Activated CD4-positive, alpha-beta T cell treated with anti-CD3 and anti-CD28 coated beads, Interleukin-10, Interleukin-2, amounts not matched to agents 100 ng/mL and 50 ng/mL, durations not matched to agents 16 hours and 8 hours (primary cell): ENCODE measurements at regions not wholly inside any gene's neighbourhood (a gene's known extent, or its start where the extent isn't known, plus 50 kb on each side); places are given as distances from the start of the nearest gene placed in this dataset.
"Not testable (repeated sequence)": the region's sequence is repeated elsewhere in the genome, so short reads cannot be mapped to it uniquely, and the experiment has no call there.

Source experiments
- DNase-seq: peaks from one replicate; pipeline ENCODE4 v3.0.0-alpha.2; 2020

DNA sequence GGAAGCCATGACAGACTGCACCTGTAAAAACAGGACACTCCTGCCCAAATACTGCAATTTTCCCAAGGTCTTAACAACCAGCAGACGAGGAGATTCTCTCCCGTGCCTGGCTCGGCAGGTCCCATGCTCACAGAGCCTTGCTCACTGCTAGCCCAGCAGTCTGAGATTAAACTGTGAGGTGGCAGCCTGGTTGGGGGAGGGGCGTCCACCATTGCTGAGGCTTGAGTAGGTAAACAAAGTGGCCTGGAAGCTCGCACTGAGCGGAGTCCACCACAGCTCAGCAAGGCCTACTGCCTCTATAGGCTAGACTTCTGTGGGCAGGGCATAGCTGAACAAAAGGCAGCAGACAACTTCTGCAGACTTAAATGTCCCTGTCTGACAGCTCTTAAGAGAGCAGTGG is 80.3 kb downstream of the ANXA5 start:
- DNase-seq = not testable (repeated sequence)

DNA sequence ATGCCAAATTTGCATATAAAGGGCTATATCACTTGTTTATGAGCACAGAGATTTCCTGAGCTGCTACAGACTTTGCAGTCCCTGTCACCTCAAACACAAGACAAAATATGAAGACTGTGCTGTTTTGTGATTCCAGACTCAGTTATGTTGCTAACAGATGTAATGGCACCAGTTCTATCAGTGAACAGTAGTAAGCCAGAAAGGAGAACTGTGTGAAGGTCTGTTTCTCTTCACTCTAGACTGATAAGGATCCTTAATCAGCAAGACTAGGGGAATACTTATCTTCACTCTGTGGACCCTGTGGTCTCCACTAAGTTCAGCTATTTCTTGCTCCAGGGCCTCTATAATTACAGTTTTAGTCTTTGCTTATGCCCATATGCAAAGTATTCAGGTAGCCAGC is 82.7 kb downstream of the ANXA5 start:
- DNase-seq = no peak

DNA sequence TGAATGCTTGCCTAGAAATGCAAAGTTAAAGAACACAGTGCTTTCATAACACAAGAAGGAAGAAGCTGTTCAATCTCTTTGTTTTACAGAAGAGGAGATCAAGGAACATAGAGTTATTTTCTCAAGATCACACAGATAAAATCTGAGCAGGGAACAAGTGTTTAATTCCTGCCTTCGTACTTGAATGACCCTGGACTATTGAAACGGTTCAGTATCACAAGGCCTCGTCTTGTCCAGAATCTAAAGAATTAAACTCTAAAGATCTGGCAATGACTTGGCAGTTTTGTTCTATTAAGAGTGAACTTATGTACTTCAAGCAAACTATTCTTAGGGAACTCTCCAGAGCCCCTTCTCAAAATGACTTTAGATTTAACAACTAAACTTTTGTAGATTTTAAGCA is 97.7 kb downstream of the ANXA5 start:
- DNase-seq = no peak

DNA sequence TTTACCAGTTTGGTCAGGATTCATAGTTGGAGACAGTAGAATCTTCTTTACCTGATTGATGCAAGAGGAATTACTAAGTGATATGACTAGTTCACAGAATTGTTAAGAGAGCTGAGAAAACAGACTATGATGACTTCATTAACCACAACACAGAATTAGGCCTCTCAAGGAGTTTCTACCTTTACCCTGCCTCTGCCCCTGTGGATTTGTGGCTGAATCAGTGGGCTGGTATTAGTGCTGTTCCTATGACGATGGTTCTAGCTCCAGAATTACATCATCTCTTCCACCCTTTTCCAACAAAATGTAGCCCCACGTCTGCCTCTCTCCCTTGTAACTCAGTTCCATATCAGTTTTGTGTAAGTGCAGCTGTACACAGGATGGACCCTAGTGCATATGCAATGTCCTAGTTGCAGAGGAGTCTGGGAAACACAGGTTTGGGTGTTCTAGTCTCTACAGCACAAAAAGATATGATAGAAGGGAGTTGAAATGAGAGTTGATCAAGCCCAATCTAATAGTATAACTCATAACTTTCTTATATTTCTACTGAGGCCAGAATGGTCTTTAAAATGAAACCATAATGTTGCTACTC is 99.3 kb downstream of the ANXA5 start:
- peak; percentile 53 for DNase-seq

DNA sequence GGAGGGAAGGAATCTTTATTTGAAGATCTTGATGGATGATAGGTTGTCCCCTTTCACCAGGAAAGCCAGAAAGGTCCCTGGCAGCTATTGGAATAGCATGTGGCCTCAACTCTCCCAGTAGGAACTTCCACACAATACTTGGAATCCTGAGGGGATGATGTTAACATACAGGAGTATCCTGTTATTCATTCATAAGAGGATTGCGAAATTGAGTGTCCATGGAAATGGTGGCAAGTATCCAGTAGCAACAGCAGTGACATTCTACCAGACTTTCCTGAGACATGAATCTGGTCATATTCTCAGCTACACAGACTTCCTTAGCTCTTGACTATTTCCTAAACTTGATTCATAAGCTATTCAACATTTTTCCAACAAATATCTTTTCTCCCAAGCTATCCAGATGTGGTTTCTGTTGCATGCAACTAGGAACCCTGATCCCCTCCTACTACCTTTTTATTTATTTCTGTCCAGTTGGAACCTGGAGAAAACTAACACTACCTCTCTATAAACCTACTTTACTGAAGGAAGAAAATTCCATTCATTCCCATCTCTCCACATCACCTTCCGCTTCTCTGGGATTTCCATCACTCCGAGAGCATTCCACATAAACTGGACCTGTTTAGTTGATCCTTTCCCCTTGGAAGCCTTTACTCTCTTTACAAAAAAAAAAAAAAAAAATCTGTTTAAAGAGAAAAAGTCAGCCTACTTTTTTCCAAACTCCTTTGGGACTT is 101.8 kb downstream of the ANXA5 start:
- DNase-seq = no peak

DNA sequence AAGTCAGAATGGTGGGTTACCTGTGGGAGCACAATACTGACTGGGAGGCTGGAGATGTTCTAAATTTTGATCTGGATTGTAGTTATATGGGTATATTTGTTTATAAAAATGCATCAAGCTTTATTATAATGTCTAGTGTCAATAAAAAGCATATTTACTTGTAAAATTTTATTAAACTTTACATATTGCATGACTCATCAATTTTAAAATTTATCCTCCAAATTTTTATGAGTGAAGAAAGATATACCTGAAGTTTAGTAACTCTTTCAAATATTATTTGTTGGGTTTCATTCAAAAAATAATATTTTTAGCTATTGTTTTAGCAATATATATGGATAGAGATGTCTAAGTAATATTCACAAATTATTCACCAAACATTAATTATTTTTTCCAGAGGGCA is 103.0 kb downstream of the ANXA5 start:
- no peak for DNase-seq

DNA sequence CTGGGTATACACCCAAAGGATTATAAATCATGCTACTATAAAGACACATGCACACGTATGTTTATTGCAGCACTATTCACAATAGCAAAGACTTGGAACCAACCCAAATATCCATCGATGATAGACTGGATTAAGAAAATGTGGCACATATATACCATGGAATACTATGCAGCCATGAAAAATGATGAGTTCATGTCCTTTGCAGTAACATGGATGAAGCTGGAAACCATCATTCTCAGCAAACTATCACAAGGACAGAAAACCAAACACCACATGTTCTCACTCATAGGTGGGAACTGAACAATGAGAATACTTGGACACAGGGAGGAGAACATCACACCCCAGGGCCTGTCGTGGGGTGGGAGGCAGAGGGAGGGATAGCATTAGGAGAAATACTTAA is 104.5 kb downstream of the ANXA5 start:
- DNase-seq = not testable (repeated sequence)

DNA sequence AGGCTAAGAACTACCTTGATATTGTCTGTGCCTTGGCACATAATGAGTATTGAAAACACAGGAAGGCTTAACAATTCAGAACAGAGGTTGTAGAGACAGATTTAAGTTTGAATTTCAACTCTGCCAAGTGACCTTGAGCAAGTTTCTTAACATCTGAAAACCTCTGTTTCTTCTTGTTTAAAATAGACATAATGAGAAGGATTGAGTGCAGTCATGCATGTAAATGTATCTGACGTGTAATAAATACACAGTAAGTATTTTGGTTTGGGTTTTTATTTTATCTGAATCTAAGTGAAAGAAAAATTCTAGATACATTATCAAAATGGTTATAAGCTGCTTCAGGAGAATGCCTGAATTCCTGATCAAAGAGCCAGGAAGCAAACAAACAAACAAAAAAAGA is 111.9 kb downstream of the ANXA5 start:
- DNase-seq = no peak

DNA sequence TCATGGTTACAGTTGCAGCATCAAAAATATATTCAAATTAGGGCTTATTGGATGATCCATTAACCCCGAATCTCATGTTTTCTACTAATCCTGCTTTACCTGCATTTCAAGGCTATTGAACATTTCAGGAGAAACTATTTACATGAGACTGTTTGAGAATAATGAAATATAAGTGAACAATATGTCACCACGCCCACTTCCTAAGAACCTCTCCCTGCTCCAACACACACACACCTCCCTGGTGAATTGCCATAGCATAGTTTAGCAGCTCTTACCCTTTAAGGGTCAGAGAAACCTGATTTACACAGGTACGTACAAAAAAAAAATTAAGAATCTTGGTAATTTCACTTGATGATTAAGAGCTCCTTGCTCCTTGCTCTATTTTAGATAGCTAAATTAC is 113.4 kb downstream of the ANXA5 start:
- no peak for DNase-seq

DNA sequence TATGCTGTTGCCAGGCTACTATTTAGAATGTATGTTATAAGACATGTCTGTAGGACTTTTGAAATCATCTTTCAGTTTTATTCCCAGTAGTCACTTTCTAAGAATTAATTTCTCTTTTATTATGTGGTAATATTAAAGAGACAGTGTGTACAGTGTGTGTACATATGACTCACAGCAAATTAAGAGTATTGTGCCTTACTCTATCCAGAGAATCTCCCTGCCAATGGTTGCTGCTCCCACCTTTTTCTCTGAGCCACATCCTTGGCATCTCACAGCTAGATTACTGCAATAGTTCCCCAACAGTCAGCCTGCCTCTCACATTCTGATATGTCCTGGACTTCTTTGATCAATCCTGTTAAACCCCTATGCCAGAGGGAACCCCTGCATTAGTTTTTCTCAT is 114.5 kb downstream of the ANXA5 start:
- DNase-seq = no peak

DNA sequence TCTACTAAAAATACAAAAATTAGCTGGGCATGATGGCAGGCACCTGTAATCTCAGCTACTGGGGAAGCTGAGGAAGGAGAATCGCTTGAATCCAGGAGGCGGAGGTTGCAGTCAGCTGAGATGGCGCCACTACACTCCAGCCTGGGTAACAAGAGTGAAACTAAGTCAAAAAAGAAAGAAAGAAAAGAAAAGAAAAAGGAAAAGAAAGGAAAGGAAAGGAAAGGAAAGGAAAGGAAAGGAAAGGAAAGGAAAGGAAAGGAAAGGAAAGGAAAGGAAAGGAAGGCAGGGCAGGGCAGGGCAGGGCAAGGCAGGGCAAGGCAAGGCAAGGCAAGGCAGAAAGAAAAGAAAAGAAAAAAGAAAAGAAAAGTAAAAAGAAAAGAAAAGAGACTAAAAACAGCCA is 121.4 kb downstream of the ANXA5 start:
- not testable (repeated sequence) for DNase-seq

DNA sequence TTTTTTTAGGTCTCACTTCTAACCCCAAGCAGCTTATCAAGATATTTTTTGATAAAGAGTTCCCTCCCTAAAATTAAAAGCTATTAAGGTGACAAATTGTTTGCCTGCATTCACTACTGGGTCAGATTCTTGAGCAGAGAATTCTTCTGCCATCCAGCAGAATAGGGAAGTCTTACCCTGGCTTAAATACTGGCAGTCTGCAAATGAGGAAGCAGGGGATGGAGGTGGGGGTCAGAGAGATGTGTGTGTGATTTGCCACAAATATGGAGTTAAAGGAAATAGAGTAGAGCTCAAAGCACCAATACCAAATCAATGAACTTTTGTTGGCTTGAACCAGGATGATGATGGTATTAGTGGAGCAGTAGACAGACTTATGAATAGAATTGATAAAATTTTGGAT is 122.2 kb downstream of the ANXA5 start:
- DNase-seq = no peak

DNA sequence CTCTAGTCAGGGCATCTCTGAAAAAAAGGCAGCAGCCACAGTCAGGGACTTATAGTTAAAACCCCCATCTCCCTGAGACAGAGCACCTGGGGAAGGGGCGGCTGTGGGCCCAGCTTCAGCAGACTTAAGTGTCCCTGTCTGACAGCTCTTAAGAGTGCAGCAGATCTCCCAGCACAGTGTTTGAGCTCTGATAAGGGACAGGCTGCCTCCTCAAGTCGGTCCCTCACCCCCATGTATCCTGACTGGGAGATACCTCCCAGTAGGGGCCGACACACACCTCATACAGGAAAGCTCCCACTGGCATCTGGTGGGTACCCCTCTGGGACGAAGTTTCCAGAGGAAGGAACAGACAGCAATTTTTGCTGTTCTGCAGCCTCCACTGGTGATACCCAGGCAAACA is 129.0 kb downstream of the ANXA5 start:
- DNase-seq = no peak

DNA sequence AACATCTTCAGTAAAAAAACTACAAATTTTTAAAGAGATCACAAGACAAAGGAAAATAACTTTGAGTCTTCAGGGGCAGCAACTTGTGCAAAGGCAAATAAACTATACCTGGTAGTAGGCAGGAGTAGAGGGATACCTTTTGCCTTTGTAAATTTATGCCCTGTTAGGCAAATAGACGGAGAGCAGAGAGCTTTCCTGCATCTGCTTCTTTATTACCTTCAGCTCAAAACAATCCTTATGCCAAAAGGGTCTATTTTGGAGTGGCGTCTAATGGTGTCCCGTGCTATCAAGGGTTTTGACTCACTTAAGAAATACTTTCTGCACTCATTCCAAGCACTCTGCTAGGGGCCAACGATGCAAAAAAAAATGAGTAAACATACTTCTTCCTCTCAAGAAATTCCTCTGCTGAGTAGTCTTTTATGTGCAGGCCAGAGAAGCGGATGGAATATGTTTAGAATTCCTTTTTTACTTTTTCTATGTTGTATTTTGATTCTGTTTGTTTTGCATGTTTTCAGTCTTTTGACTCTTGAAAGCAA is 131.9 kb downstream of the ANXA5 start:
- DNase-seq = no peak

DNA sequence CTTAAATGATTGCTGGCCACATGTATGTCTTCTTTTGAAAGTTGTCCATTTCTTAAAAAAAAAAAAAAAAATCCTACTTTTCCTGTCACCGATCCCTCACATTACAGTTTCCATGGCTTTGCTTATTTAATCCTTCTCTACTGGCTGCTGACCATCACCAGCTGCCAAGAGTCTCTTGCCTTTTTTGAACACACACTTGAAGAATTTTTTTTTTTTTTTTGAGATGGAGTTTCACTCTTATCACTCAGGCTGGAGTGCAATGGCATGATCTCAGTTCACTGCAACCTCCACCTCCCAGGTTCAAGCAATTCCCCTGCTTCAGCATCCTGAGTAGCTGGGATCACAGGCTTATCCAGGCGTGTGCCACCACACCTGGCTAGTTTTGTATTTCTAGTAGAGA is 134.0 kb downstream of the ANXA5 start:
- no peak for DNase-seq

DNA sequence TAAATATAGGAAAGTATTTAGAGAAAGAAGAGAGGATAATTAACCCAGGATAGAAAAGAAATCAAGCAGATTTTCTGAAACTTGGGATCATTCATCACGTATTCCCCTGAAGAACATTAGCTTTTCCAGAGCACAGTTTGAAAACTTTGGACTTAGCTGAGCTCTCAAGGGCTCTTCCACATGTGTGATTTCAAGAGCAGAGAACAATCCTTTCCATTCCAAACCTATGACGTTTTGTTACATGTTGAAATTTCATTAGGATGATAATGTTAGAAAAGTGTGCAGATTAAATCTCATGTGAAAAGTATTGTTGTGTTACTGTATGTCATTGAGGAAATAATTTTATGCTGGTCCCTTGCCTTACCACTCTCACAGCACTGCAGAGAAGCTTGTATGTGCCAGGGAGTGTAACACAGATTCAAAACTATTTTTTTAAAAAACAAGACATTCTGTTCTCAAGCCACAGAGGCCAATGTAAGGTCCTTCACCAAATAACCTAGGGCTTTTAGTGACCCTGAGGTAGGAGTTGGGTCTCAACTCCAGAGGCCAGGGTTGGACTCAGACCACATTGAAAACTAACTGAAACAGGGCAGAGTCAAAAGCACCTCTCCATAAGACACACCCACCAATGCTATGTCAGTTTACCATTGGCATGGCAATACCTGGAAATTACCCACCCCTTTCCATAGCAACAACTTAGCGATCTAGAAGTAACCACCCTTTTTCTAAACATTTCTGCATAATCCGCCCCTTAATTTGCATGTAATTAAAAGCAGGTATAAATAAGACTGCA is 141.3 kb downstream of the ANXA5 start:
- DNase-seq = no peak

DNA sequence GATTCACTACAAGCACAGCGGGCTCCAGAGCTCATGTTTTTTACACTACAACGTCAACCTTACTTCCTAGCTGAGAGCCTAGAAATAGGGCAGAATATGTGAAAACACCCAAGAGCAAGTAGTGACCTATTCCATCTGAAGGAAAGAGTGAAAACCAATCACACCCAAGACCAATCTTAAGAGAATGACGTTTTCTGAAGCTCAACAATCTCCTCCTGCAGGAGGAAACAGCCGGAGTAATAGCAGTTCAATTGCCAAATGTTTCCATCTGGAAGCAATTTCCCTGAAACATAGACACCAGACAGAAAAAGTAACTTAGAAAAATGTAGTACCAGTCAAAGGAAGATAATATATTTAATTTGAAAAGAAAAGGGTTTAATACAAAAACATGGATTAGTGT is 142.4 kb downstream of the ANXA5 start:
- no peak for DNase-seq

DNA sequence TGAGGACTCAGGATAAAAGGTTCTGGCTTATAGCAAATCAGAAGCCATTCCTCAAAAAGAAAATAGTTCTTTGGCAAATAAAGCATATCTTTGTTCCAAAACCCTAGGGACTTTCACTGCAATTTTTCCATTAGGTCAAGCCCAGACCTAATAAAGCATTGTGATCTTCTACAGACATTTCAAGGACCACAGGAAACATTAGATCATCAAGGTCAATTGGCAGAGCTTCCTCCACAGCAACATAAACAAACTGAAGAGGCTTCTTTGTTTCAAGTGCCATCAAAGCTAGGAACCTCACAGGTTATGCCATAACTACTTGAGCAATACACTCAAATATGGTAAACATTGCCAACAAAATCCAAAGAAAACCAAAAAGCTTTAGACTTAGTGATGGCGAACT is 144.9 kb downstream of the ANXA5 start:
- no peak for DNase-seq

DNA sequence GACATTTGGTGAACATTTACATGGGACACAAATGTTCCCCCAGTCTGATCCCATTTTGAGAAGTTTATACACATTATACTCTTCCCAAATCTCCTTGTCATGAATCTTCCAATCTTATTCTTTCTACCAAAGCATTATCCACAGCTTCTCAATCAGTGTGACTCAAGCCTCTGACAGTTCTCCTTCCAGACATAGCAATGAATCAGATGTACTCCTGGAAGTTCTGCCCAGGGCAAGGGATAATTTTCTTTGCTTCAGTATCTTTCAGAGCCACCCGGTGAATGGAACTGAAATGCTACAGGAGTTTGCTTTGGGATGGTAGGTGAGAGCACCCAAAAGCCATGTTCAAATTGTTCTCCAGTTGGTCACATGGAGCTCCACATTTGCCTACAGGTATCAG is 145.5 kb downstream of the ANXA5 start:
- DNase-seq = no peak

DNA sequence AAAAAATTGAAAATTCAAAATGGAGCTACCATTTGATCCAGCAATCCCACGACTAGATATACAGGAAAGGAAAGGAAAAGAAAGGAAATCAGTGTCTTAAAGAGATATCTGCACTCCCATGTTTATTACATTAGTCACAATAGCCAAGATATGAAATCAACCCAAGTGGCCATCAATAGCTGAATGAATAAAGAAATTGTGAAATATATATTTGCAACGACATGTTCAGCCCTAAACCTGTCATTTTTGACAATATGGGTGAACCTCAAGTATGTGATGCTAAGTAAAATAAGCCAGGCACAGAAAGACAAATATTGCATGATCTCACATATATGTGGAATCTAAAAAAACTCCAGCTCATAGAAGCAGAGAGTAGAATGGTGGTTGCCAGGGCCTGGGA is 155.1 kb downstream of the ANXA5 start:
- no peak for DNase-seq

DNA sequence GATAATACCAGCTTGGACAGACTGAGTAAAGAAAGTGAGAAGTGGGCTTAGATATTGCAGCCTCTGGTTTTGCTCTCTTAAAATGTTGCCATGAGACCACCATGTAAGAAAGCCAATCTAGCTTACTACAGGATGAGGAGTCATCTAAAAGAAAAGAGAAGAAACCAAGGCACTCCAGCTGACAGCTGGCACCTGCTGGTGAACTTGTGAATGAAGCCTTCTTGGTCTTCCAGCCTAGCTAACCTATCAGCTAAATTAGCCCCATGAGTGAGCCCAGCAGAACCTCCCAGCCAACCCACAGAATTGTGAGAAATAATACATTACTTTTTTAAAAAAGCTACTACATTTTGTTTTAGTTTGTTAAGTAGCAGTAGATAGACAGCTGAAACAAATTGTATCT is 154.5 kb upstream of the QRFPR start:
- no peak for DNase-seq

DNA sequence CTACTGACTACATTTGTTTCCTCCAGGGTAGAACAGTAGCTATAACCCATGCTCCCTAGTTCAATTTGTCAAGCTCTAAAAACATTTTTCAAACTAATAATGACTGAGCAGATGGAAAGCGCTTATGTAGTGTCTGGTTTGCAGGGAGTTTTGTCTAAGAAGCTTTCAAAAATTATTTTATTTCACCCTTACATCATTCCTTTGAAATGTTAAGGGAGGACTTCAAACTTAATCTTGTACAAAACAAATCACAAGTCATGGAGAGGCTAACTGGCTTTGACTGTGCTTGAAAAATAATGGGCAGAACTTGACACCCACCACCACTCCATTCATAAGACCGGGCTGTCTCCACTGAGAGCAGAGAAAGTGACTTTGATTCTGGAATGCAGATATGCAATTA is 153.4 kb upstream of the QRFPR start:
- no peak for DNase-seq

DNA sequence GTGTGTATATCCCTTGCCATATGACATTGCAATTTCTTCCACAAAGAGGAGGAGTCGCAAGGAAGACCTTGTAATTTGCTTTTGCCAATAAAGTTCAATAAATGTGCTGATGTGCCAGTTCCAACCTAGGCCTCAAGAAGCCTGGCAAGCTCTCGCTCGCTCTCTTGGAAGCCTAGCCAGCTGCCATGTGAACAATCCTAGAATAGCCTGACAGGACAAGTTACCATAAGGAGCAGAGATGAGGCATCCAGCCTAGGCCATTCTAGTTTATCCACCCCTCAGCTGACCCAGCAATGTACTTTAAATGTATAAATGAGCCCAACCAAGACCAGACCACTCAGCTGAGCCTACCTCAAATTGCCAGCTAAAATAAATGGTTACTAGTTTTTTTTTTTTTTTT is 145.7 kb upstream of the QRFPR start:
- no peak for DNase-seq

DNA sequence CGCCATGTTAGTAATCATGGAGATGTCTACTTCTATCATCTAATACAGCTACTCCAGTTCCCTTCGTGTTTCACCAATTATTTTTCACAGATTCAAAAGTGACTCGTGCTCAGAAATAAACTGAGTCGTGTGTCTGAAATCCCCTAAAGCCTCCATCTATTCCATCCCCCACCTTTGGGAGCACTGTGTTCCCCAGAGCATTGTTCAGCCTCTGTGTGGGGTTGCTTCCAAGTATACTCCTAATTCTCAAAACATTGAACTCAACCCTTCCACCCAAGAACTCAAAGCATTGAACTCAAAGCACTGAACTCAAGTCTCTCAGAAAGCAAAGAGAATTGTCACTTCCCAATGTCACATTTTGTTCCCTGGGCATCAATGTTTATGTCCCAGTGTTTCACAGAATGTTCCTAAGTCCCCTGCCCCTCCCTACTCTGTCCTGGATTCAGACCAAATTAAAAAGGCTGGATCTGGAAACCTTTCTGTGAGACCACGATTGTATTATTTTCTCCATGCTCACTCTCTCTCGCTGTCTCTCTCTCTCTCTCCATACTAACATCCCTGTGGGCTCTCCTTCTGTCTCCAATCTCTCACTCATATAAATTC is 138.5 kb upstream of the QRFPR start:
- DNase-seq = no peak
